Caco-2 (cell line): ENCODE measurements at regions not wholly inside any gene's neighbourhood (a gene's known extent, or its start where the extent isn't known, plus 50 kb on each side); places are given as distances from the start of the nearest gene placed in this dataset.
"Not testable (repeated sequence)": the region's sequence is repeated elsewhere in the genome, so short reads cannot be mapped to it uniquely, and the experiment has no call there.

Source experiments
- BruUV-seq: library from RNA; stranded (reverse); fragments of 400-500 nt; replicated peaks from 2 replicates; lab custom pipeline; 2021; lab: Mats Ljungman, UMichigan
- CTCF ChIA-PET: fragments of 300-600 bp; sonication (Branson Sonifier 250); formaldehyde crosslinking; loops from one replicate; lab custom pipeline; 2022; ENCODE audit warnings: antibody characterized with exemption; lab: Charles Lee
- POLR2A ChIA-PET: fragments of 300-600 bp; sonication (Branson Sonifier 250); formaldehyde crosslinking; loops from one replicate; lab custom pipeline; 2022; ENCODE audit warnings: antibody characterized with exemption; lab: Charles Lee
- DNase-seq, 2 experiments: peaks; one replicate each; pipeline versions ENCODE4 v3.0.0 to v3.0.0-alpha.2; 2020 to 2022
- H3K27me3 ChIP-seq: replicated peaks from 2 replicates; pipeline ENCODE4 v1.6.0; 2011; ENCODE audit warnings: low read length; ENCODE audit not compliant: control insufficient read depth, insufficient read depth
- H3K36me3 ChIP-seq: 2 replicates; pipeline ENCODE4 v1.5.1; 2011; ENCODE audit warnings: low read length; ENCODE audit not compliant: control insufficient read depth, insufficient read depth
- H3K4me1 ChIP-seq: fragments of 250-450 bp; sonication (Bioruptor Pico); 2 replicates; pipeline ENCODE4 v1.5.1; 2020; ENCODE audit warnings: mild to moderate bottlenecking
- H3K4me3 ChIP-seq: 2 replicates; pipeline ENCODE4 v1.5.1; 2011; ENCODE audit warnings: low read depth, mild to moderate bottlenecking, control low read depth, low read length
- H3K9me3 ChIP-seq: fragments of 250-450 bp; sonication (Bioruptor Pico); 2 replicates; pipeline ENCODE4 v1.5.1; 2020; ENCODE audit warnings: mild to moderate bottlenecking, moderate library complexity
- H3K27ac Mint-ChIP-seq: one replicate; pipeline ENCODE4 v1.8.0; 2022; ENCODE audit warnings: mixed read lengths; ENCODE audit not compliant: unreplicated experiment
- H3K27me3 Mint-ChIP-seq: one replicate; pipeline ENCODE4 v1.8.0; 2022; ENCODE audit warnings: mixed read lengths; ENCODE audit not compliant: insufficient read depth, unreplicated experiment
- H3K36me3 Mint-ChIP-seq: one replicate; pipeline ENCODE4 v1.8.0; 2022; ENCODE audit warnings: mild to moderate bottlenecking, mixed read lengths; ENCODE audit not compliant: insufficient read depth, unreplicated experiment
- H3K4me1 Mint-ChIP-seq: one replicate; pipeline ENCODE4 v1.8.0; 2022; ENCODE audit warnings: low read depth, mixed read lengths; ENCODE audit not compliant: unreplicated experiment
- H3K4me3 Mint-ChIP-seq: one replicate; pipeline ENCODE4 v1.8.0; 2022; ENCODE audit warnings: mild to moderate bottlenecking, moderate library complexity, mixed read lengths; ENCODE audit not compliant: unreplicated experiment
- H3K9me3 Mint-ChIP-seq: one replicate; pipeline ENCODE4 v1.8.0; 2022; ENCODE audit warnings: mixed read lengths; ENCODE audit not compliant: unreplicated experiment
- intact Hi-C: fragments of 100-400 bp; cut with micrococcal nuclease; formaldehyde crosslinking; loops from one replicate; pipeline ENCODE4 v1.10.0; 2022; ENCODE audit not compliant: unreplicated experiment

DNA sequence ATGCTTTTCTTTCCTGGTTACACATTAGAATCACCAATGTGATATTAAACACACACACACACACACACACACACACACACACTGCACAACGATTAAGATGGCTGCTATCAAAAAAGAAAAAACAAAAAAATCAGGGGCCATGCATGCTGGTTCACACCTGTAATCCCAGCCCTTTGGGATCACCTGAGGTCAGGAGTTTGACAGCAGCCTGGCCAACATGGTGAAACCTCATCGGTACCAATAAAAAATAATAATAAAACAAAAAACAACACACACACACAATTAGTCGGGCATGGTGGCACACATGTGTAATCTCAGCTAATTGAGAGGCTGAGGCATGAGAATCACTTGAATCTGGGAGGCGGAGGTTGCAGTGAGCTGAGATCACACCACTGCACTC, 5290.8 kb upstream of the TPTE start:
- H3K9me3 Mint-ChIP-seq, result peaks cover 36% of the 10 kb centered on the region
- H3K4me1 Mint-ChIP-seq, BruUV-seq, H3K27me3 Mint-ChIP-seq, H3K36me3 Mint-ChIP-seq, DNase-seq, H3K36me3 ChIP-seq, H3K4me1 ChIP-seq, H3K4me3 ChIP-seq, H3K27ac Mint-ChIP-seq, H3K4me3 Mint-ChIP-seq, CTCF ChIA-PET, POLR2A ChIA-PET, intact Hi-C loops, H3K9me3 ChIP-seq, H3K27me3 ChIP-seq: not testable (repeated sequence)

GRCh38 chr21:5231261-5231660, 5290.1 kb upstream of the TPTE start:
- H3K9me3 Mint-ChIP-seq, result peaks cover 36% of the 10 kb centered on the region
- H3K36me3 Mint-ChIP-seq, intact Hi-C loops: not testable (repeated sequence)

DNA sequence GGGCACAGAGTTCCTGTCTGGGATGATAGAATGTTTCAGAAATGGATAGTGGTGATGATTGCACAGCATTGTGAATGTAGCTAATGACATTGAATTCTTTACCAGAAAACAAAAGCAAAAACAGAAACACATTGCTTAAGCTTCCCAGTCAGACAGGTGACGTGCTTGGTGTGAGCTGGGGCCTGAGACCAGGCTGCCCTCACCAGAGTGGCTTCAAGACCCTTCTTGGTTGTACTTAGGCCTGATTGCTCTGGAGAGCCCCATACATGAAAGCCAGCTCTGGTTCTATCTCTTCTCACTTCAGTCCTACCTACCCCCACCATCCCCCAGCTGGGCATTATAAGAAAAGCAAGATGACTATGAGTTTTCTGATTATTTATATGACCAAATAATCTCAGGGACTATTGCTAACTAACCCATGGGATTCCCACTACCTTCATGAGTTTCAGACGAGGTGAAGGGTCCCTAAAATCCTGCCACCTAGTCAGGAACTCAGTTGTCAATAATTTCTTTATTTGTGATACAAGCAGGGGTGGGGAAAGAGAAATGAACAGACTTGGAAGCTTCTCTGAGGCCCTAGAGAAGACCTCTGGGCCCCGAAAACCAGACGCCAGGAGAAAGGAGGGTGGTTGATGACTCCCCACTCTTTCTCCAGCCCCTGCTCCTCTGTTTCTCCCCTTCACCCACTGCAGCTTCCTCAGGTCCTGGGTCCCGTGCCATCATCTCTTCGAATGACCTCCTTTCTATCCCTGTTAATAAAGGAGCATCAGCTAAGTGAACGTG, 5289.0 kb upstream of the TPTE start:
- H3K36me3 Mint-ChIP-seq, CTCF ChIA-PET, intact Hi-C loops, POLR2A ChIA-PET, H3K36me3 ChIP-seq, H3K27me3 Mint-ChIP-seq, BruUV-seq, H3K4me1 ChIP-seq, H3K9me3 ChIP-seq, H3K27me3 ChIP-seq, H3K4me3 ChIP-seq, H3K27ac Mint-ChIP-seq, H3K4me1 Mint-ChIP-seq, DNase-seq, H3K4me3 Mint-ChIP-seq: not testable (repeated sequence)
- H3K9me3 Mint-ChIP-seq, result peaks cover 28% of the 10 kb centered on the region

More at GRCh38 chr21:5231261-5231660, 5290.1 kb upstream of the TPTE start:
- CTCF ChIA-PET, H3K4me1 Mint-ChIP-seq, DNase-seq, POLR2A ChIA-PET, H3K9me3 ChIP-seq, H3K4me3 ChIP-seq, H3K27me3 Mint-ChIP-seq, H3K27ac Mint-ChIP-seq, H3K4me1 ChIP-seq, H3K4me3 Mint-ChIP-seq, H3K36me3 ChIP-seq, BruUV-seq, H3K27me3 ChIP-seq: not testable (repeated sequence)

DNA sequence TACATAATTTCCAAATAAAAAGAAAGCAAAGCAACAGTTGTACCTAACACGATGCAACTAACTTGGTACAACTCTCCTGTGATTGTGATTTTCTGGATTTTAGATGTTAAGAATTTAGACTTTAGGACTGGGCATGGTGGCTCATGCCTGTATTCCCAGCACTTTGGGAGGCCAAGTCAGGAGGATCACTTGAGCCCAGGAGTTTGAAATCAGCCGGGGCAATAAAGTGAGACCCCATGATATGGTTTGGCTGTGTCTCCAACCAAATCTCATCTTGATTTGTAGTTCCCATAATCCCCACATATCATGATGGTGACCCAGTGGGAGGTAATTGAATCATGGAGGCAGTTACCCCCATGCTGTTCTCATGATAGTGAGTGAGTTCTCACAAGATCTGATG, 5285.6 kb upstream of the TPTE start:
- H3K27me3 ChIP-seq, H3K4me3 ChIP-seq, CTCF ChIA-PET, BruUV-seq, H3K27ac Mint-ChIP-seq, H3K36me3 Mint-ChIP-seq, H3K9me3 ChIP-seq, H3K4me1 ChIP-seq, POLR2A ChIA-PET, H3K4me1 Mint-ChIP-seq, H3K4me3 Mint-ChIP-seq, intact Hi-C loops, H3K36me3 ChIP-seq, H3K27me3 Mint-ChIP-seq, DNase-seq: not testable (repeated sequence)
- peaks cover 24% of the 10 kb centered on the region for H3K9me3 Mint-ChIP-seq

- BruUV-seq, H3K4me3 Mint-ChIP-seq, POLR2A ChIA-PET, H3K4me1 Mint-ChIP-seq, H3K27me3 Mint-ChIP-seq, intact Hi-C loops, H3K4me3 ChIP-seq, H3K27me3 ChIP-seq, DNase-seq, H3K4me1 ChIP-seq, H3K27ac Mint-ChIP-seq, H3K36me3 Mint-ChIP-seq, H3K36me3 ChIP-seq, H3K9me3 ChIP-seq, CTCF ChIA-PET: not testable (repeated sequence)
- H3K9me3 Mint-ChIP-seq, result peaks cover 32% of the 10 kb centered on the region
Measured at GRCh38 chr21:5236846-5237675, 5284.3 kb upstream of the TPTE start.

GRCh38 chr21:5240521-5240920, 5280.9 kb upstream of the TPTE start:
- DNase-seq, H3K4me3 ChIP-seq, POLR2A ChIA-PET, H3K27ac Mint-ChIP-seq, H3K9me3 ChIP-seq, H3K36me3 Mint-ChIP-seq, H3K4me1 Mint-ChIP-seq, intact Hi-C loops, H3K27me3 ChIP-seq, CTCF ChIA-PET, H3K4me3 Mint-ChIP-seq, H3K4me1 ChIP-seq, H3K36me3 ChIP-seq, H3K27me3 Mint-ChIP-seq, BruUV-seq: not testable (repeated sequence)
- peaks cover 24% of the 10 kb centered on the region for H3K9me3 Mint-ChIP-seq
